Neural progenitor cell (in vitro differentiated cells): ENCODE measurements at regions not wholly inside any gene's neighbourhood (a gene's known extent, or its start where the extent isn't known, plus 50 kb on each side); places are given as distances from the start of the nearest gene placed in this dataset.

ENCODE experiments used
- DNase-seq: peaks from one replicate; pipeline ENCODE4 v3.0.0-alpha.2; 2016; ENCODE audit warnings: low spot score
- H2AFZ ChIP-seq: fragments of 200-600 bp; sonication (generic); replicated peaks from 2 replicates; pipeline ENCODE4 v1.6.1; 2016; ENCODE audit warnings: antibody characterized with exemption
- H3F3A ChIP-seq: fragments of 200-600 bp; sonication (generic); 2 replicates; pipeline ENCODE4 v1.6.1; 2016; ENCODE audit warnings: antibody characterized with exemption, low read depth
- H3K27ac ChIP-seq: fragments of 200-600 bp; sonication (generic); 2 replicates; pipeline ENCODE4 v1.5.1; 2016; ENCODE audit warnings: mild to moderate bottlenecking
- H3K27me3 ChIP-seq: fragments of 200-600 bp; sonication (generic); 2 replicates; pipeline ENCODE4 v1.6.1; 2016; ENCODE audit warnings: mild to moderate bottlenecking, moderate library complexity
- H3K36me3 ChIP-seq: fragments of 200-600 bp; sonication (generic); 2 replicates; pipeline ENCODE4 v1.5.1; 2016
- H3K4me1 ChIP-seq: fragments of 200-600 bp; sonication (generic); 2 replicates; pipeline ENCODE4 v1.6.1; 2016; ENCODE audit warnings: mixed run types
- H3K4me2 ChIP-seq: fragments of 200-600 bp; sonication (generic); 2 replicates; pipeline ENCODE4 v1.6.1; 2016
- H3K4me3 ChIP-seq: fragments of 200-600 bp; sonication (generic); 2 replicates; pipeline ENCODE4 v1.5.1; 2016
- H3K79me2 ChIP-seq: fragments of 200-600 bp; sonication (generic); 2 replicates; pipeline ENCODE4 v1.6.1; 2016; ENCODE audit warnings: low read depth
- H3K9ac ChIP-seq: fragments of 200-600 bp; sonication (generic); 2 replicates; pipeline ENCODE4 v1.6.1; 2016
- H3K9me3 ChIP-seq: fragments of 200-600 bp; sonication (generic); 2 replicates; pipeline ENCODE4 v1.5.1; 2016; ENCODE audit warnings: low read depth
- H4K20me1 ChIP-seq: fragments of 200-600 bp; sonication (generic); 2 replicates; pipeline ENCODE4 v1.6.1; 2016; ENCODE audit warnings: low read depth
- H3K27ac Mint-ChIP-seq: 3 replicates; pipeline ENCODE4 v1.8.0; 2021; ENCODE audit warnings: mixed read lengths
- H3K27me3 Mint-ChIP-seq: 2 replicates; pipeline ENCODE4 v1.8.0; 2022; ENCODE audit warnings: low read depth, mild to moderate bottlenecking, inconsistent platforms, moderate library complexity, mixed read lengths; ENCODE audit not compliant: insufficient read depth
- H3K36me3 Mint-ChIP-seq: 3 replicates; pipeline ENCODE4 v1.8.0; 2021; ENCODE audit warnings: mixed read lengths
- H3K4me1 Mint-ChIP-seq: 3 replicates; pipeline ENCODE4 v1.8.0; 2021; ENCODE audit warnings: mixed read lengths
- H3K4me3 Mint-ChIP-seq: 3 replicates; pipeline ENCODE4 v1.8.0; 2021; ENCODE audit warnings: mild to moderate bottlenecking, moderate library complexity, mixed read lengths
- H3K9me3 Mint-ChIP-seq: 3 replicates; pipeline ENCODE4 v1.8.0; 2020; ENCODE audit warnings: mixed read lengths
- CTCF ChIP-seq: fragments of 200-600 bp; sonication (generic); IDR thresholded peaks from 2 replicates; pipeline ENCODE4 v1.5.1; 2017; ENCODE audit warnings: antibody characterized with exemption, mild to moderate bottlenecking
- EZH2 ChIP-seq: fragments of 200-600 bp; sonication (generic); IDR thresholded peaks from 2 replicates; pipeline ENCODE4 v1.6.1; 2017; ENCODE audit warnings: antibody characterized with exemption, mild to moderate bottlenecking, moderate library complexity
- EZH2phosphoT487 ChIP-seq: fragments of 200-600 bp; sonication (generic); IDR thresholded peaks from 2 replicates; pipeline ENCODE4 v1.6.1; 2017; ENCODE audit warnings: antibody characterized with exemption

GRCh38 chr22:48688366-48688765 lies 1139.3 kb downstream of the BRD1 start:
- Histone ChIP-seq H3K36me3 (no peaks in the 10 kb centered on the region), H3K4me1 (no peaks in the 10 kb centered on the region), H2AFZ (no peak overlapping the region), H3K9ac (no peak overlapping the region), H3K9me3 (no peaks in the 10 kb centered on the region), H3K4me3 (no peak overlapping the region), H3K27ac (no peak overlapping the region), H3K79me2 (peaks cover 4% of the 10 kb centered on the region), H3K27me3 (no peaks in the 10 kb centered on the region), H3F3A (no peaks in the 10 kb centered on the region), H3K4me2 (no peak overlapping the region), H4K20me1 (peaks cover 6% of the 10 kb centered on the region)
- H3K27ac Mint-ChIP-seq = no peak overlapping the region
- DNase-seq = no peak
- no peaks in the 10 kb centered on the region for H3K36me3 Mint-ChIP-seq
- H3K4me3 Mint-ChIP-seq = no peak overlapping the region
- H3K27me3 Mint-ChIP-seq = peaks cover 2% of the 10 kb centered on the region
- H3K9me3 Mint-ChIP-seq = peaks cover 2% of the 10 kb centered on the region
- TF ChIP-seq CTCF (no peak), EZH2phosphoT487 (no peak), EZH2 (no peak)
- peaks cover 6% of the 10 kb centered on the region for H3K4me1 Mint-ChIP-seq

GRCh38 chr22:48687606-48688005 lies 1140.1 kb downstream of the BRD1 start:
- no peak overlapping the region for H3K4me3 ChIP-seq
- no peaks in the 10 kb centered on the region for H3K4me1 ChIP-seq
- H3K27me3 ChIP-seq = no peaks in the 10 kb centered on the region
- TF ChIP-seq CTCF = no peak
- no peak for TF ChIP-seq EZH2phosphoT487
- TF ChIP-seq EZH2 = no peak
- H3K9ac ChIP-seq = no peak overlapping the region
- H3K4me1 Mint-ChIP-seq = peaks cover 7% of the 10 kb centered on the region
- H3K4me3 Mint-ChIP-seq = no peak overlapping the region
- H3K27ac Mint-ChIP-seq = no peak overlapping the region
- H3K9me3 ChIP-seq = no peaks in the 10 kb centered on the region
- H3K36me3 ChIP-seq = no peaks in the 10 kb centered on the region
- peaks cover 2% of the 10 kb centered on the region for H3K9me3 Mint-ChIP-seq
- no peak for DNase-seq
- no peak overlapping the region for H3K4me2 ChIP-seq
- peaks cover 3% of the 10 kb centered on the region for H4K20me1 ChIP-seq
- no peaks in the 10 kb centered on the region for H3F3A ChIP-seq
- no peak overlapping the region for H3K27ac ChIP-seq
- peaks cover 4% of the 10 kb centered on the region for H3K79me2 ChIP-seq
- H3K27me3 Mint-ChIP-seq = peaks cover 2% of the 10 kb centered on the region
- H3K36me3 Mint-ChIP-seq = peaks cover 5% of the 10 kb centered on the region
- H2AFZ ChIP-seq = no peak overlapping the region

- Histone ChIP-seq H3K27me3 (no peaks in the 10 kb centered on the region), H3K4me1 (no peaks in the 10 kb centered on the region), H3K4me2 (no peak overlapping the region), H3K9ac (no peak overlapping the region), H3K4me3 (no peak overlapping the region), H3K79me2 (peaks cover 4% of the 10 kb centered on the region), H3K36me3 (no peaks in the 10 kb centered on the region), H3F3A (no peaks in the 10 kb centered on the region), H3K27ac (no peak overlapping the region), H3K9me3 (no peaks in the 10 kb centered on the region), H2AFZ (no peak overlapping the region), H4K20me1 (peaks cover 1% of the 10 kb centered on the region)
- TF ChIP-seq CTCF = no peak
- no peak for TF ChIP-seq EZH2phosphoT487
- Mint-ChIP-seq H3K27ac (no peak overlapping the region), H3K4me3 (no peak overlapping the region), H3K27me3 (peaks cover 2% of the 10 kb centered on the region), H3K4me1 (peaks cover 7% of the 10 kb centered on the region), H3K36me3 (peaks cover 5% of the 10 kb centered on the region), H3K9me3 (peaks cover 2% of the 10 kb centered on the region)
- no peak for DNase-seq
These were observed 1140.9 kb downstream of the BRD1 start for GRCh38 chr22:48686694-48687302.
